ENCODE measurements at regions not wholly inside any gene's neighbourhood (a gene's known extent, or its start where the extent isn't known, plus 50 kb on each side); places are given as distances from the start of the nearest gene placed in this dataset.

GRCh38 chr2:49490710-49491109 is 336.4 kb upstream of the FSHR start:
- no peak for DNase-seq (ENCODE audit: low read depth)
- H3K4me3 ChIP-seq (ENCODE audit: low read depth, low read length), result no peak overlapping the region
- peak; percentile 74 for TF ChIP-seq CTCF (conservative IDR thresholded peaks at IDR 0.05; ENCODE audit: low read depth, low read length)

- no peak for TF ChIP-seq CTCF (conservative IDR thresholded peaks at IDR 0.05; ENCODE audit: low read depth, low read length)
- no peak overlapping the region for H3K4me3 ChIP-seq (ENCODE audit: low read depth, low read length)
Observed at GRCh38 chr2:49487139-49487538, 332.8 kb upstream of the FSHR start.

GRCh38 chr2:49480520-49480919 is 326.2 kb upstream of the FSHR start:
- no peak for TF ChIP-seq CTCF (conservative IDR thresholded peaks at IDR 0.05; ENCODE audit: low read depth, low read length)
- no peak overlapping the region for H3K4me3 ChIP-seq (ENCODE audit: low read depth, low read length)
- no peak for DNase-seq (ENCODE audit: low read depth)

More at GRCh38 chr2:49487139-49487538, 332.8 kb upstream of the FSHR start:
- DNase-seq (ENCODE audit: low read depth), result no peak

- DNase-seq (ENCODE audit: low read depth), result no peak
- H3K4me3 ChIP-seq (ENCODE audit: low read depth, low read length), result no peak overlapping the region
- TF ChIP-seq CTCF (conservative IDR thresholded peaks at IDR 0.05; ENCODE audit: low read depth, low read length), result no peak
Observed at GRCh38 chr2:49465157-49465831, 311.0 kb upstream of the FSHR start.

GRCh38 chr2:49459314-49459993 is 305.1 kb upstream of the FSHR start:
- TF ChIP-seq CTCF (conservative IDR thresholded peaks at IDR 0.05; ENCODE audit: low read depth, low read length), result no peak
- DNase-seq (ENCODE audit: low read depth), result no peak

GRCh38 chr2:49444005-49444404 is 289.7 kb upstream of the FSHR start:
- no peak for TF ChIP-seq CTCF (conservative IDR thresholded peaks at IDR 0.05; ENCODE audit: low read depth, low read length)
- no peak overlapping the region for H3K4me3 ChIP-seq (ENCODE audit: low read depth, low read length)
- DNase-seq (ENCODE audit: low read depth), result no peak

More at GRCh38 chr2:49459314-49459993, 305.1 kb upstream of the FSHR start:
- H3K4me3 ChIP-seq (ENCODE audit: low read depth, low read length), result no peak overlapping the region

- H3K4me3 ChIP-seq (ENCODE audit: low read depth, low read length), result no peak overlapping the region
- TF ChIP-seq CTCF (conservative IDR thresholded peaks at IDR 0.05; ENCODE audit: low read depth, low read length), result no peak
- DNase-seq (ENCODE audit: low read depth), result no peak
Observed at GRCh38 chr2:49426996-49427395, 272.7 kb upstream of the FSHR start.

Measured in epithelial cell of proximal tubule (primary cell).